K562 (cell line): ENCODE measurements at regions not wholly inside any gene's neighbourhood (a gene's known extent, or its start where the extent isn't known, plus 50 kb on each side); places are given as distances from the start of the nearest gene placed in this dataset.

Experiments used
- ATAC-seq: fragments of 200-7000 bp; cut with Tn5 transposase; 3 replicates; pipeline ENCODE4 v1.9.1; 2020; ENCODE audit warnings: moderate library complexity
- BruUV-seq: library from RNA; stranded (reverse); fragments of 400-500 nt; replicated peaks from 2 replicates; lab custom pipeline; 2021; lab: Mats Ljungman, UMichigan
- CTCF ChIA-PET: fragments of 300-600 bp; formaldehyde crosslinking; extraction: SDS; loops from one replicate; lab custom pipeline; 2021; ENCODE audit warnings: low intra/inter-chr PET ratio; lab: Yijun Ruan, JAX
- POLR2A ChIA-PET: fragments of 300-600, 350-650 bp; sonication (Branson Sonifier 250); formaldehyde crosslinking; extraction: SDS; loops from one replicate; lab custom pipeline; 2021; ENCODE audit warnings: antibody characterized with exemption, inconsistent platforms; lab: Yijun Ruan, JAX
- DNase-seq, 4 experiments: peaks; one replicate each; pipeline versions ENCODE4 v3.0.0 to v3.0.0-alpha.2; 2011 to 2018; ENCODE audit warnings: low spot score in 3 of 4, mixed read lengths in 3 of 4; ENCODE audit errors: extremely low read depth in 1 of 4
- FAIRE-seq: peaks from 2 replicates; lab custom pipeline; 2011; peaks lifted over from hg19 to GRCh38; lab: Jason Lieb, UNC
- H2AFZ ChIP-seq: 2 replicates; pipeline ENCODE4 v1.6.0; 2011; ENCODE audit warnings: low read depth, low read length, control low read depth, inconsistent platforms
- H3K27ac ChIP-seq: fragments of 200-600 bp; 3 replicates; pipeline ENCODE4 v1.8.0; 2011; ENCODE audit warnings: low read depth, mild to moderate bottlenecking, control low read depth, inconsistent platforms, low read length, moderate library complexity, mixed read lengths; ENCODE audit errors: extremely low read depth
- H3K27me3 ChIP-seq, 2 experiments: fragments of 300-600 bp in 1 of 2; 2 replicates in 1 of 2; 3 replicates in 1 of 2; pipeline versions ENCODE4 v1.6.0 to v1.8.0; 2011; ENCODE audit warnings: inconsistent platforms in 2 of 2, low read length in 2 of 2, mild to moderate bottlenecking in 1 of 2, mixed read lengths in 1 of 2, moderate library complexity in 1 of 2; ENCODE audit not compliant: control insufficient read depth in 2 of 2, insufficient read depth in 2 of 2
- H3K36me3 ChIP-seq: fragments of 300-600 bp; 3 replicates; pipeline ENCODE4 v1.8.0; 2011; ENCODE audit warnings: mild to moderate bottlenecking, low read length, inconsistent platforms; ENCODE audit not compliant: control insufficient read depth, insufficient read depth
- H3K4me1 ChIP-seq, 2 experiments: fragments of 200-600 bp in 1 of 2; replicated peaks in 1 of 2; 2 replicates in 1 of 2; 3 replicates in 1 of 2; pipeline versions ENCODE4 v1.5.1 to v1.8.0; 2011; ENCODE audit warnings: inconsistent platforms in 2 of 2, low read length in 2 of 2, mild to moderate bottlenecking in 1 of 2, mixed read lengths in 1 of 2, moderate library complexity in 1 of 2; ENCODE audit not compliant: control insufficient read depth in 2 of 2, insufficient read depth in 2 of 2
- H3K4me2 ChIP-seq: 2 replicates; pipeline ENCODE4 v1.6.1; 2011; ENCODE audit warnings: low read length, control low read depth, inconsistent platforms, mixed read lengths; ENCODE audit not compliant: insufficient read depth
- H3K4me3 ChIP-seq: fragments of 200-600 bp; sonication (generic), shearing (Covaris generic); 2 replicates; pipeline ENCODE4 v1.5.1; 2016; ENCODE audit warnings: control low read depth, inconsistent platforms
- H3K79me2 ChIP-seq: fragments of 200-600 bp; 3 replicates; pipeline ENCODE4 v1.8.0; 2011; ENCODE audit warnings: low read length, inconsistent platforms; ENCODE audit not compliant: control insufficient read depth, insufficient read depth
- H3K9ac ChIP-seq, 2 experiments: 2 replicates each; pipeline versions ENCODE4 v1.6.0 to v1.6.1; 2011; ENCODE audit warnings: low read depth in 2 of 2, low read length in 2 of 2, control low read depth in 1 of 2, inconsistent platforms in 1 of 2, mild to moderate bottlenecking in 1 of 2, mixed read lengths in 1 of 2; ENCODE audit not compliant: insufficient read depth in 1 of 2
- H3K9me1 ChIP-seq: one replicate; pipeline ENCODE4 v1.6.0; 2011; ENCODE audit warnings: inconsistent platforms, mild to moderate bottlenecking, low read length, moderate library complexity; ENCODE audit not compliant: control insufficient read depth, insufficient read depth
- H3K9me3 ChIP-seq: replicated peaks from 2 replicates; pipeline ENCODE4 v1.5.1; 2011; ENCODE audit warnings: low read depth, low read length, inconsistent platforms; ENCODE audit not compliant: control insufficient read depth, insufficient read depth
- H4K20me1 ChIP-seq: replicated peaks from 2 replicates; pipeline ENCODE4 v1.6.1; 2011; ENCODE audit warnings: low read length, inconsistent platforms, mixed read lengths; ENCODE audit not compliant: control insufficient read depth, insufficient read depth
- ARHGAP35 ChIP-seq: fragments of 450-650 bp; IDR thresholded peaks from 2 replicates; pipeline ENCODE4 v1.6.1; 2018; ENCODE audit not compliant: partially characterized antibody
- CEBPG ChIP-seq, 3 experiments: fragments of 200-800 bp in 1 of 3; sonication (Bioruptor generic) in 1 of 3; sonication (generic) in 1 of 3; formaldehyde crosslinking in 1 of 3; IDR thresholded peaks in 2 of 3; conservative IDR thresholded peaks in 1 of 3; 2 replicates each; pipeline versions ENCODE4 v1.6.1 to v1.8.0; 2016 to 2022; ENCODE audit warnings: missing compliant biosample characterization in 2 of 3, missing genetic modification characterization in 2 of 3, mild to moderate bottlenecking in 1 of 3, missing genetic modification reagents in 1 of 3
- HCFC1 ChIP-seq: IDR thresholded peaks from 2 replicates; pipeline ENCODE4 v1.6.1; 2012; ENCODE audit warnings: low read depth, low read length, improper control_type of control experiment
- HOXB6 ChIP-seq: fragments of 250-450 bp; sonication (Bioruptor Pico); IDR thresholded peaks from 2 replicates; pipeline ENCODE4 v1.5.1; 2022; ENCODE audit warnings: mild to moderate bottlenecking, borderline replicate concordance
- RBBP5 ChIP-seq: fragments of 200-600 bp; sonication (generic); IDR thresholded peaks from 2 replicates; pipeline ENCODE4 v1.6.1; 2012; ENCODE audit warnings: borderline replicate concordance, mild to moderate bottlenecking, low read length, control low read depth, inconsistent platforms; ENCODE audit not compliant: insufficient read depth, poor library complexity, severe bottlenecking
- SMC3 ChIP-seq: conservative IDR thresholded peaks from 2 replicates; pipeline ENCODE4 v1.6.1; 2011; ENCODE audit warnings: low read depth, low read length, improper control_type of control experiment; ENCODE audit not compliant: insufficient read depth
- ZBED1 ChIP-seq: IDR thresholded peaks from 2 replicates; pipeline ENCODE4 v1.6.1; 2014
- ZFX ChIP-seq: sonication (generic); formaldehyde crosslinking; IDR thresholded peaks from 2 replicates; pipeline ENCODE4 v1.8.0; 2022; ENCODE audit warnings: mild to moderate bottlenecking, missing genetic modification reagents, moderate library complexity
- ZNF436 ChIP-seq: fragments of 250-450, 450-650 bp; sonication (Bioruptor Pico); formaldehyde crosslinking; IDR thresholded peaks from 2 replicates; pipeline ENCODE4 v1.7.0; 2020; ENCODE audit warnings: mild to moderate bottlenecking
- WGBS: fragments of 100-300 bp; shearing (Covaris generic); methylation state at CpG from one replicate; pipeline ENCODE4 v1.1.6; 2016; ENCODE audit warnings: low coverage, mixed read lengths; ENCODE audit not compliant: insufficient coverage; ENCODE audit errors: missing lambda C conversion rate; 5-methylcytosine and 5-hydroxymethylcytosine counted together
- in situ Hi-C: fragments of 300-500 bp; cut with MboI; formaldehyde crosslinking; loops from 4 replicates; pipeline ENCODE4 v1.15.0; 2018; ENCODE audit warnings: inconsistent platforms, mixed read lengths
- intact Hi-C: fragments of 100-400 bp; cut with micrococcal nuclease; formaldehyde crosslinking; loops from 2 replicates; pipeline ENCODE4 v1.14.2; 2022
- TF ChIP-seq, protein P1 (sequence below), 2 experiments: fragments of 450-650 bp; IDR thresholded peaks; 2 replicates each; pipeline ENCODE4 v1.6.1; 2018; ENCODE audit warnings: mild to moderate bottlenecking in 2 of 2, low read depth in 1 of 2; ENCODE audit not compliant: partially characterized antibody in 2 of 2

DNA sequence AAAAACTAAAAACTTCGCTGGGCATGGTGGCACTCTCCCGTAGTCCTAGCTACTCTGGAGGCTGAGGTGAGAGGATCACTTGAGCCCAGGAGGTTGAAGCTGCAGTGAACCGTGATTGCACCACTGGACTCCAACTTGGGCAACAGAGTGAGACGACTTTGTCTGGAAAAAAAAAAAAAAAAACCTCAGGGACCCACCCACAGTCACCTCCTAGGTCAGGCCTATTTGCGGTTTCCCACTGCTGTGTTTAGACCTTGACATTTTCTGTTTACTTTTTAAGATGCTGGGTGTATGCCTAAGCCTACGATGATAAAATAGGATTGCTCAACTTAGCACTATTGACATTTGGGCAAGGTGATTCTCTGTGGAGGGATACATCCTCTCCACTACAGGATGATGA is 197.4 kb upstream of the TBL1X start:
- Histone ChIP-seq H2AFZ (no peak overlapping the region), H3K4me1 (no peaks in the 10 kb centered on the region), H4K20me1 (no peaks in the 10 kb centered on the region; the same call in 1 of the 2 replicates), H3K27ac (no peak overlapping the region), H3K79me2 (no peaks in the 10 kb centered on the region), H3K9ac (no peak overlapping the region), H3K9me3 (no peaks in the 10 kb centered on the region), H3K36me3 (no peaks in the 10 kb centered on the region), H3K9me1 (no peaks in the 10 kb centered on the region), H3K4me3 (no peak overlapping the region), H3K4me2 (no peak overlapping the region), H3K27me3 (peaks cover 2 to 11% of the 10 kb centered on the region in 2 experiments; a peak in 3 of 5 replicates)
- in situ Hi-C loops: no loop called here
- FAIRE-seq: no peak
- 0% methylated on average over 2 of the region's 6 CpGs for WGBS
- TF ChIP-seq SMC3 (no peak), CEBPG (CRISPR knock-in tag; IDR thresholded peaks at IDR 0.05) (no peak), CEBPG (tag; conservative IDR thresholded peaks at IDR 0.05 in 1 of 2, IDR thresholded peaks at IDR 0.05 in 1 of 2) (peak in 1 of 2 experiments; percentile 47; a peak in 2 of 4 replicates)
- no peak for ATAC-seq
- intact Hi-C loops: no loop called here
- CTCF ChIA-PET: no interaction called here
- no TSS peak for BruUV-seq
- DNase-seq: no peak
- POLR2A ChIA-PET: no interaction called here

DNA sequence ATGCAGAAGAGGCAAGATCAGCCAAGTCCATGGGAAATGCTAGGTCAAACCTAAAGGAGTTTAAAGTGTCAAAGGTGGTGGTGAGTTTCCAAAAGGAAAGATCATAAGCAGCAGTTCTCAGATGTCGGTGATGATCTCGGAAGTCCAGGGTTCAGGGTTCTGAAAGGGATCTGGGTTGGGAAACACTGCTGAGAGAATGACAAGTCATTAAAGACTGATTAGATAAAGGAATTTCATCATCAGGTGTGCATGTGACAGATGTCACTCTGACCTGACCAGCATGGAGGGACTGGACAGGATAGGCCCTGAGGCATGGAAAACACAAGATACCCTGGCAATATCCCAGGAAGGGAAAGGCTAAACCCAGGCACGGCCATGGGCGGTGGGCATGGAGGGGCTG is 195.7 kb upstream of the TBL1X start:
- ChIA-PET CTCF (no interaction called here), POLR2A (no interaction called here)
- no peak for ATAC-seq
- no peak overlapping the region for H2AFZ ChIP-seq
- no peak overlapping the region for H3K27ac ChIP-seq
- no peaks in the 10 kb centered on the region for H3K4me1 ChIP-seq
- H3K79me2 ChIP-seq: no peaks in the 10 kb centered on the region
- WGBS: 0% methylated on average over 4 of the region's 4 CpGs
- FAIRE-seq: no peak
- no peaks in the 10 kb centered on the region for H3K9me3 ChIP-seq
- no peak overlapping the region for H3K4me2 ChIP-seq
- in situ Hi-C loops: no loop called here
- no peak for DNase-seq
- H3K9me1 ChIP-seq: no peaks in the 10 kb centered on the region
- no peak overlapping the region for H3K9ac ChIP-seq
- H4K20me1 ChIP-seq: no peaks in the 10 kb centered on the region; the same call in 1 of the 2 replicates
- intact Hi-C loops: no loop called here
- H3K36me3 ChIP-seq: no peaks in the 10 kb centered on the region
- BruUV-seq: no TSS peak
- H3K4me3 ChIP-seq: no peak overlapping the region
- peaks cover 0 to 5% of the 10 kb centered on the region in 2 experiments; a peak in 2 of 5 replicates for H3K27me3 ChIP-seq
- no peak for TF ChIP-seq ZNF436
- no peak for TF ChIP-seq ZFX (CRISPR knock-in tag)
- TF ChIP-seq ARHGAP35: no peak
- no peak for TF ChIP-seq ZBED1
- no peak for TF ChIP-seq HCFC1
- TF ChIP-seq HOXB6 (CRISPR knock-in tag): no peak
- no peak for TF ChIP-seq RBBP5
- TF ChIP-seq, protein P1, sequence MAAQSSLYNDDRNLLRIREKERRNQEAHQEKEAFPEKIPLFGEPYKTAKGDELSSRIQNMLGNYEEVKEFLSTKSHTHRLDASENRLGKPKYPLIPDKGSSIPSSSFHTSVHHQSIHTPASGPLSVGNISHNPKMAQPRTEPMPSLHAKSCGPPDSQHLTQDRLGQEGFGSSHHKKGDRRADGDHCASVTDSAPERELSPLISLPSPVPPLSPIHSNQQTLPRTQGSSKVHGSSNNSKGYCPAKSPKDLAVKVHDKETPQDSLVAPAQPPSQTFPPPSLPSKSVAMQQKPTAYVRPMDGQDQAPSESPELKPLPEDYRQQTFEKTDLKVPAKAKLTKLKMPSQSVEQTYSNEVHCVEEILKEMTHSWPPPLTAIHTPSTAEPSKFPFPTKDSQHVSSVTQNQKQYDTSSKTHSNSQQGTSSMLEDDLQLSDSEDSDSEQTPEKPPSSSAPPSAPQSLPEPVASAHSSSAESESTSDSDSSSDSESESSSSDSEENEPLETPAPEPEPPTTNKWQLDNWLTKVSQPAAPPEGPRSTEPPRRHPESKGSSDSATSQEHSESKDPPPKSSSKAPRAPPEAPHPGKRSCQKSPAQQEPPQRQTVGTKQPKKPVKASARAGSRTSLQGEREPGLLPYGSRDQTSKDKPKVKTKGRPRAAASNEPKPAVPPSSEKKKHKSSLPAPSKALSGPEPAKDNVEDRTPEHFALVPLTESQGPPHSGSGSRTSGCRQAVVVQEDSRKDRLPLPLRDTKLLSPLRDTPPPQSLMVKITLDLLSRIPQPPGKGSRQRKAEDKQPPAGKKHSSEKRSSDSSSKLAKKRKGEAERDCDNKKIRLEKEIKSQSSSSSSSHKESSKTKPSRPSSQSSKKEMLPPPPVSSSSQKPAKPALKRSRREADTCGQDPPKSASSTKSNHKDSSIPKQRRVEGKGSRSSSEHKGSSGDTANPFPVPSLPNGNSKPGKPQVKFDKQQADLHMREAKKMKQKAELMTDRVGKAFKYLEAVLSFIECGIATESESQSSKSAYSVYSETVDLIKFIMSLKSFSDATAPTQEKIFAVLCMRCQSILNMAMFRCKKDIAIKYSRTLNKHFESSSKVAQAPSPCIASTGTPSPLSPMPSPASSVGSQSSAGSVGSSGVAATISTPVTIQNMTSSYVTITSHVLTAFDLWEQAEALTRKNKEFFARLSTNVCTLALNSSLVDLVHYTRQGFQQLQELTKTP (IDR thresholded peaks at IDR 0.05; ENCODE audit: low read depth in 1 of 2, partially characterized antibody in 2 of 2): no peak
